Fibroblast of lung (primary cell): ENCODE measurements at regions not wholly inside any gene's neighbourhood (a gene's known extent, or its start where the extent isn't known, plus 50 kb on each side); places are given as distances from the start of the nearest gene placed in this dataset.

Source experiments
- DNase-seq, 2 donors: peaks; one replicate each; pipeline versions ENCODE4 v3.0.0 to v3.0.0-alpha.2; 2010; ENCODE audit warnings: low read depth in 2 of 2
- H2AFZ ChIP-seq: 2 replicates; pipeline ENCODE4 v1.5.1; 2012; ENCODE audit warnings: low read length, control low read depth, inconsistent platforms
- H3K27ac ChIP-seq: 2 replicates; pipeline ENCODE4 v1.5.1; 2011; ENCODE audit warnings: low read length, control low read depth; ENCODE audit not compliant: insufficient read depth
- H3K27me3 ChIP-seq: 2 replicates; pipeline ENCODE4 v1.5.1; 2011; ENCODE audit warnings: mild to moderate bottlenecking, low read length; ENCODE audit not compliant: control insufficient read depth, insufficient read depth
- H3K36me3 ChIP-seq: 2 replicates; pipeline ENCODE4 v1.5.1; 2011; ENCODE audit warnings: low read length; ENCODE audit not compliant: control insufficient read depth, insufficient read depth
- H3K4me1 ChIP-seq: 2 replicates; pipeline ENCODE4 v1.5.1; 2011; ENCODE audit warnings: low read length; ENCODE audit not compliant: control insufficient read depth, insufficient read depth; ENCODE audit errors: extremely low read depth
- H3K4me2 ChIP-seq: 2 replicates; pipeline ENCODE4 v1.5.1; 2011; ENCODE audit warnings: low read length, control low read depth; ENCODE audit not compliant: insufficient read depth; ENCODE audit errors: extremely low read depth
- H3K4me3 ChIP-seq, 4 experiments: fragments of 200-600 bp in 1 of 4; sonication (generic) in 1 of 4; replicated peaks in 1 of 4; 2 replicates each; pipeline ENCODE4 v1.5.1; 2011 to 2016; ENCODE audit warnings: low read length in 4 of 4, low read depth in 3 of 4, mild to moderate bottlenecking in 3 of 4, control low read depth in 2 of 4, inconsistent platforms in 1 of 4, mixed read lengths in 1 of 4; ENCODE audit not compliant: insufficient read depth in 1 of 4; ENCODE audit errors: control extremely low read depth in 1 of 4
- H3K79me2 ChIP-seq: 2 replicates; pipeline ENCODE4 v1.5.1; 2012; ENCODE audit warnings: mild to moderate bottlenecking, low read length, inconsistent platforms; ENCODE audit not compliant: control insufficient read depth, insufficient read depth
- H3K9ac ChIP-seq: 2 replicates; pipeline ENCODE4 v1.5.1; 2011; ENCODE audit warnings: mild to moderate bottlenecking, low read length, control low read depth; ENCODE audit not compliant: insufficient read depth
- H3K9me3 ChIP-seq: 2 replicates; pipeline ENCODE4 v1.5.1; 2012; ENCODE audit warnings: low read depth, low read length; ENCODE audit not compliant: control insufficient read depth, insufficient read depth
- H4K20me1 ChIP-seq: 2 replicates; pipeline ENCODE4 v1.5.1; 2011; ENCODE audit warnings: low read length; ENCODE audit not compliant: control insufficient read depth, insufficient read depth; ENCODE audit errors: extremely low read depth
- EZH2 ChIP-seq: IDR thresholded peaks from 2 replicates; pipeline ENCODE4 v1.5.1; 2012; ENCODE audit warnings: low read length, control low read depth, mild to moderate bottlenecking; ENCODE audit errors: missing control alignments
- TF ChIP-seq, protein P1 (sequence below), 2 donors: IDR thresholded peaks in 1 of 2; conservative IDR thresholded peaks in 1 of 2; 1 replicate in 1 of 2; 2 replicates in 1 of 2; pipeline ENCODE4 v1.5.1; 2011 to 2012; ENCODE audit warnings: low read length in 2 of 2, control low read depth in 1 of 2, inconsistent platforms in 1 of 2, low read depth in 1 of 2, mild to moderate bottlenecking in 1 of 2

DNA sequence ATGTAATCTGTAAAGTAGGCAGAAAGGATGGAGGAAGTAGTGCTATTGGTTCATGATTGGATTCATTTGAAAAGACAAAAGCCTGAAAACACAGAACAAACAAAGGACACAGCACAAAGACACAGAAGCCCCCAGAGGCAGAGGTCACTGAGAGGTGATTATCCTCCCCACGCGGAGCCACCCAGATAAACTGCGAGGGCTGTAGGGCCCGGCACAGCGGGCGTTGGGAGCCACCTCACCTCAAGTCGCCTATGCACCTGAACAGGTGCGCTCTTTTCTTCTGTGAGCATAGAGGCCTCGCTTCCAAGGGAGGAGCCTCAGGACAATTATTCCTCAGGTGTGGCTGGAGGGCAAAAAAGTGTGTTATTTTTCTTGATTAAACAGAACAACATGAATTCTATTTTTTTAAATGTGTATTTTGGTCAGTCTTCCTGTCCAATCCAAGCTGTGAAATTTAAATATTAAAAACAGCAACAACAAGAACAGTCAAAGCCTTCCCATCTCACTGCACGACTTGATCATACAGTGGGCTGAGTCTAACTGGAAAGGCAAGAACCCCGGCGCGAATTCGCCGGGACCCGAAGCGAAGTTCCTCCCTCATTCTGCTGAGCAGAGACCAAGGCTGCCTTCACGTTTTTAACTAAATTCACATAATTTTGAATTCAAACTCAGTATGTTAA, 205.3 kb downstream of the THBS2 start:
- H3K9me3 ChIP-seq: no peaks in the 10 kb centered on the region
- TF ChIP-seq, protein P1, sequence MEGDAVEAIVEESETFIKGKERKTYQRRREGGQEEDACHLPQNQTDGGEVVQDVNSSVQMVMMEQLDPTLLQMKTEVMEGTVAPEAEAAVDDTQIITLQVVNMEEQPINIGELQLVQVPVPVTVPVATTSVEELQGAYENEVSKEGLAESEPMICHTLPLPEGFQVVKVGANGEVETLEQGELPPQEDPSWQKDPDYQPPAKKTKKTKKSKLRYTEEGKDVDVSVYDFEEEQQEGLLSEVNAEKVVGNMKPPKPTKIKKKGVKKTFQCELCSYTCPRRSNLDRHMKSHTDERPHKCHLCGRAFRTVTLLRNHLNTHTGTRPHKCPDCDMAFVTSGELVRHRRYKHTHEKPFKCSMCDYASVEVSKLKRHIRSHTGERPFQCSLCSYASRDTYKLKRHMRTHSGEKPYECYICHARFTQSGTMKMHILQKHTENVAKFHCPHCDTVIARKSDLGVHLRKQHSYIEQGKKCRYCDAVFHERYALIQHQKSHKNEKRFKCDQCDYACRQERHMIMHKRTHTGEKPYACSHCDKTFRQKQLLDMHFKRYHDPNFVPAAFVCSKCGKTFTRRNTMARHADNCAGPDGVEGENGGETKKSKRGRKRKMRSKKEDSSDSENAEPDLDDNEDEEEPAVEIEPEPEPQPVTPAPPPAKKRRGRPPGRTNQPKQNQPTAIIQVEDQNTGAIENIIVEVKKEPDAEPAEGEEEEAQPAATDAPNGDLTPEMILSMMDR (conservative IDR thresholded peaks at IDR 0.05 in 1 of 2, IDR thresholded peaks at IDR 0.05 in 1 of 2; ENCODE audit: low read depth in 1 of 2, low read length in 2 of 2): no peak
- no peak for TF ChIP-seq EZH2
- no peaks in the 10 kb centered on the region for H3K27me3 ChIP-seq
- DNase-seq: no peak
- H3K36me3 ChIP-seq: no peaks in the 10 kb centered on the region
- H3K4me1 ChIP-seq: peaks cover 4% of the 10 kb centered on the region
- no peak overlapping the region for H3K4me2 ChIP-seq
- H3K79me2 ChIP-seq: no peaks in the 10 kb centered on the region
- H3K4me3 ChIP-seq: no peak overlapping the region
- no peaks in the 10 kb centered on the region for H4K20me1 ChIP-seq
- no peak overlapping the region for H2AFZ ChIP-seq
- no peak overlapping the region for H3K9ac ChIP-seq
- H3K27ac ChIP-seq: no peak overlapping the region

DNA sequence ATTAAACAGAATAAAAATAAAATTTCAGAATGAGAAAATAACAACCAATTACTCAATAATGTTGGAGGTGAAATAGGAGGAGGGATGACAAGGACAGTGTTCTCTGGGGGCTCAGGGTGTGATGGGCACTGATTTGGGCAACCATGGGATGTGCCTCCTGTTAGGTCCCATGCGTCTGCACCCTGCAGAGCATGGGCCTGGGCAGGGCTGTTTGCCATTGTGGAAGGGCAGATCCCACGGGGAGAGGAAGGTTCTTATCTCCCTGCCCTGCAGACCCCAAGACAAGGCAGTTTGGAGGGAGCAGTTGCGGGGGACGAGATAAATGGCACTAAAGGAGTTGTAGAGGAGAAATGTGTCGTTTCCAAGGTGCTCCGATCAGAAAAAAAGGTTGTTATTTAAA, 206.3 kb downstream of the THBS2 start:
- H3K4me1 ChIP-seq: peaks cover 4% of the 10 kb centered on the region
- no peak overlapping the region for H3K4me2 ChIP-seq
- TF ChIP-seq EZH2: no peak
- TF ChIP-seq, protein P1 (conservative IDR thresholded peaks at IDR 0.05 in 1 of 2, IDR thresholded peaks at IDR 0.05 in 1 of 2; ENCODE audit: low read depth in 1 of 2, low read length in 2 of 2): no peak

DNA sequence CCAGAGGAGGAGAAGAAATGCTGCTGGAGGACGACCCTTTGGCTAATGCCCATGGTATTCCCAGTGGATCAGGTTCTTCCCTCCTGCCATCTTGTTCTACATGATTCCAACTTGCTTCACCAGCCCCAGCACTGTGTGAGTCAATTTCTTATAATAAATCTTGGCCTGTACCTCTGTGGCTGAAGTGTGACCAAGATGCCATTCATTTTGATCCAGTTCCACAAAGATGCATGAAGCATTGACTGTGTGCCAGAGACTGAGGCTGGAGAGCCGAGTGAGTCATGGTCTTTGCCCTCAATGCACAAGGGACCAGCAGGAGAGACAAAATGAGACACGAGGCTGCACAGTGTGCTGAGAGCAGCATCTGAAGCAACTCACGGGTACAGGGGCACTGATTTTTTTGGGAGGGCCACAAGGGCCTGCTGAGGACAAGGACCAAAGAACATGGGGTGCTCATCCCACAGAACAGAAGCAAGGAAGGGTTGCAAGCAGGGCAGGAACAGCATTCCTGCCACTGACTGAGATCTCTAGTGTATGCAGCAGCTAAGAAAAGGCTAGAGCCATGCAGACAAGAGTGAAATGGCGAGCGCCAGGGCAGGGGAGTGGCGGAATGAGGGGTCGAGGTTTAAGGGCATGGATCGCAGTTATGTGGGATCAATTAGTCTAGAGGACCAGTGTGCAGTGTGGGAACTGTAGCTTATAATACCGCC, 207.0 kb downstream of the THBS2 start:
- Histone ChIP-seq H2AFZ (no peak overlapping the region), H3K79me2 (no peaks in the 10 kb centered on the region), H3K4me1 (peaks cover 4% of the 10 kb centered on the region), H4K20me1 (no peaks in the 10 kb centered on the region), H3K27ac (no peak overlapping the region), H3K27me3 (no peaks in the 10 kb centered on the region), H3K9me3 (no peaks in the 10 kb centered on the region), H3K9ac (no peak overlapping the region), H3K4me2 (no peak overlapping the region), H3K36me3 (no peaks in the 10 kb centered on the region), H3K4me3 (no peak overlapping the region)
- DNase-seq: peak; percentile 55
- TF ChIP-seq, protein P1 (conservative IDR thresholded peaks at IDR 0.05 in 1 of 2, IDR thresholded peaks at IDR 0.05 in 1 of 2; ENCODE audit: low read depth in 1 of 2, low read length in 2 of 2): no peak
- TF ChIP-seq EZH2: no peak

More for the DNA sequence above, 206.3 kb downstream of the THBS2 start:
- Histone ChIP-seq H4K20me1 (no peaks in the 10 kb centered on the region), H3K4me3 (no peak overlapping the region), H3K9me3 (no peaks in the 10 kb centered on the region), H3K27ac (no peak overlapping the region), H3K79me2 (no peaks in the 10 kb centered on the region), H3K9ac (no peak overlapping the region), H3K27me3 (no peaks in the 10 kb centered on the region), H3K36me3 (no peaks in the 10 kb centered on the region), H2AFZ (no peak overlapping the region)
- no peak for DNase-seq
